Right lobe of liver (tissue), 4 donors: ENCODE measurements at regions not wholly inside any gene's neighbourhood (a gene's known extent, or its start where the extent isn't known, plus 50 kb on each side); places are given as distances from the start of the nearest gene placed in this dataset.

Experiments
- CTCF ChIP-seq, 4 donors: fragments of 200-600 bp in 3 of 4; fragments of 450-650 bp in 1 of 4; IDR thresholded peaks; one replicate each; pipeline versions ENCODE4 v1.5.1 to v1.8.0; 2016 to 2022; ENCODE audit warnings: antibody characterized with exemption in 4 of 4, mild to moderate bottlenecking in 2 of 4
- POLR2A ChIP-seq: fragments of 450-650 bp; IDR thresholded peaks from one replicate; pipeline ENCODE4 v1.6.1; 2017; ENCODE audit warnings: antibody characterized with exemption, mild to moderate bottlenecking
- donor health status: DM: no; HTN: no; CAD: no.
- donor health status: DM: no; HTN: no; CAD: no.
- donor health status: DM: no; HTN: yes; CAD: no.

- TF ChIP-seq CTCF (IDR thresholded peaks at IDR 0.05) = no peak
- TF ChIP-seq POLR2A = no peak
Observed at GRCh38 chr10:47114680-47115186, 185.3 kb upstream of the GDF10 start.
